Pancreas (tissue), 10 donors: ENCODE measurements at regions not wholly inside any gene's neighbourhood (a gene's known extent, or its start where the extent isn't known, plus 50 kb on each side); places are given as distances from the start of the nearest gene placed in this dataset.

Experiments used
- ATAC-seq, 4 donors: fragments of 200-7000 bp; cut with Tn5 transposase; one replicate each; pipeline versions ENCODE4 v1.8.0 to v1.9.1; 2020; ENCODE audit warnings: mild to moderate bottlenecking in 4 of 4, moderate library complexity in 4 of 4
- DNase-seq, 6 donors: peaks; one replicate each; pipeline ENCODE4 v3.0.0-alpha.2; 2020
- FAIRE-seq: peaks from 2 replicates; lab custom pipeline; 2012; peaks lifted over from hg19 to GRCh38; lab: Jason Lieb, UNC
- H3K27ac ChIP-seq, 4 donors: fragments of 200-600 bp; sonication (generic); 1 replicate in 3 of 4; 2 replicates in 1 of 4; pipeline versions ENCODE4 v1.5.0 to v1.8.0; 2020
- H3K27me3 ChIP-seq, 4 donors: fragments of 200-600 bp; one replicate each; pipeline ENCODE4 v1.8.0; 2021
- H3K36me3 ChIP-seq, 3 donors: fragments of 200-600 bp; sonication (generic) in 1 of 3; one replicate each; pipeline versions ENCODE4 v1.5.0 to v1.8.0; 2020 to 2021
- H3K4me1 ChIP-seq, 3 donors: fragments of 200-600 bp; one replicate each; pipeline ENCODE4 v1.8.0; 2021
- H3K4me3 ChIP-seq, 4 donors: fragments of 200-600 bp; sonication (generic) in 2 of 4; one replicate each; pipeline versions ENCODE4 v1.5.0 to v1.8.0; 2020 to 2021
- H3K9me3 ChIP-seq, 4 donors: fragments of 200-600 bp; one replicate each; pipeline ENCODE4 v1.8.0; 2021
- WGBS, 2 donors: extraction: QIAGEN DNeasy Blood & Tissue Kit; methylation state at CpG; one replicate each; pipeline ENCODE4 v1.1.7; 2013; 5-methylcytosine and 5-hydroxymethylcytosine counted together
- intact Hi-C, 3 donors: fragments of 100-400 bp; cut with DNase I; formaldehyde crosslinking; loops; one replicate each; pipeline versions ENCODE4 v1.11.1 to v1.14.2; 2022
- TF ChIP-seq, protein P1 (sequence below), 4 donors: fragments of 200-600 bp; sonication (generic) in 3 of 4; IDR thresholded peaks; one replicate each; pipeline versions ENCODE4 v1.5.0 to v1.8.0; 2021; ENCODE audit warnings: antibody characterized with exemption in 4 of 4
- donor health status: healthy with polysubstance abuse.
- donor health status: DM: no; HTN: no; CAD: no; lungs with moderate emphysema.
- donor health status: DM: no; HTN: no; CAD: no.
- donor health status: control.
- donor health status: control.
- donor health status: Bipolar disorder and iron deficiency.
- donor health status: DM: yes; HTN: yes; CAD: no.
- donor health status: DM: no; HTN: no; CAD: no.
- donor health status: DM: no; HTN: no; CAD: no.
- donor health status: DM: yes; HTN: yes; CAD: no.

DNA sequence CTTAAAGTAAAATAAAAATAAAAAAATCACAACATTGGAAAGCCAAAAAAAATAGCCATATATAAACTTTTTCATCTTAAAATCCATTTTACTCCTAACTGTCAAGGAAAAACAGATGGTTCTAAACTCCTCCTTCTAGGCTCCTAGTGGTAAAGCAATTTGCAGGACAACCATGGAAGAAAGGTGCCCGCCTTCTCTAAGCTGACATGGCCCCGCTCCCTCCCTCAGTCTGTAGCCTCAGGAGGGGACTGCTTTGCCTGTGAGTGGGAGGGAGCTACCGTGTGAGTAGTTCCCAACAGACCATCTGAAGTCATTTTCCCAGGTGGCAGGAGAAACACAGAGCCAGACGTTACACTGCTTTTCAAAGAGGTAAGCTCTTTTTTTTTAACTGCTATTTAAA lies 336.2 kb upstream of the FAT1 start:
- no peaks in the 10 kb centered on the region for H3K36me3 ChIP-seq
- WGBS, 2 donors, result 43 to 54% methylated on average over 4 of the region's 4 CpGs
- H3K27ac ChIP-seq, result no peak overlapping the region
- intact Hi-C loops, result no loop called here
- FAIRE-seq, result no peak
- no peaks in the 10 kb centered on the region for H3K9me3 ChIP-seq
- DNase-seq, result no peak
- H3K27me3 ChIP-seq, result no peaks in the 10 kb centered on the region
- TF ChIP-seq, protein P1, sequence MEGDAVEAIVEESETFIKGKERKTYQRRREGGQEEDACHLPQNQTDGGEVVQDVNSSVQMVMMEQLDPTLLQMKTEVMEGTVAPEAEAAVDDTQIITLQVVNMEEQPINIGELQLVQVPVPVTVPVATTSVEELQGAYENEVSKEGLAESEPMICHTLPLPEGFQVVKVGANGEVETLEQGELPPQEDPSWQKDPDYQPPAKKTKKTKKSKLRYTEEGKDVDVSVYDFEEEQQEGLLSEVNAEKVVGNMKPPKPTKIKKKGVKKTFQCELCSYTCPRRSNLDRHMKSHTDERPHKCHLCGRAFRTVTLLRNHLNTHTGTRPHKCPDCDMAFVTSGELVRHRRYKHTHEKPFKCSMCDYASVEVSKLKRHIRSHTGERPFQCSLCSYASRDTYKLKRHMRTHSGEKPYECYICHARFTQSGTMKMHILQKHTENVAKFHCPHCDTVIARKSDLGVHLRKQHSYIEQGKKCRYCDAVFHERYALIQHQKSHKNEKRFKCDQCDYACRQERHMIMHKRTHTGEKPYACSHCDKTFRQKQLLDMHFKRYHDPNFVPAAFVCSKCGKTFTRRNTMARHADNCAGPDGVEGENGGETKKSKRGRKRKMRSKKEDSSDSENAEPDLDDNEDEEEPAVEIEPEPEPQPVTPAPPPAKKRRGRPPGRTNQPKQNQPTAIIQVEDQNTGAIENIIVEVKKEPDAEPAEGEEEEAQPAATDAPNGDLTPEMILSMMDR (IDR thresholded peaks at IDR 0.05), result no peak
- ATAC-seq, result no peak
- H3K4me3 ChIP-seq, result no peak overlapping the region
- H3K4me1 ChIP-seq, result no peaks in the 10 kb centered on the region

GRCh38 chr4:187060551-187060950 lies 336.9 kb upstream of the FAT1 start:
- H3K36me3 ChIP-seq, result no peaks in the 10 kb centered on the region
- DNase-seq (no peak), ATAC-seq (no peak), FAIRE-seq (no peak)
- H3K9me3 ChIP-seq, result no peaks in the 10 kb centered on the region
- intact Hi-C loops, result no loop called here
- no peak overlapping the region for H3K4me3 ChIP-seq
- H3K27ac ChIP-seq, result no peak overlapping the region
- H3K27me3 ChIP-seq, result no peaks in the 10 kb centered on the region
- 81 to 86% methylated on average over 14 of the region's 14 CpGs for WGBS, 2 donors
- TF ChIP-seq, protein P1 (IDR thresholded peaks at IDR 0.05), result no peak
- no peaks in the 10 kb centered on the region for H3K4me1 ChIP-seq

DNA sequence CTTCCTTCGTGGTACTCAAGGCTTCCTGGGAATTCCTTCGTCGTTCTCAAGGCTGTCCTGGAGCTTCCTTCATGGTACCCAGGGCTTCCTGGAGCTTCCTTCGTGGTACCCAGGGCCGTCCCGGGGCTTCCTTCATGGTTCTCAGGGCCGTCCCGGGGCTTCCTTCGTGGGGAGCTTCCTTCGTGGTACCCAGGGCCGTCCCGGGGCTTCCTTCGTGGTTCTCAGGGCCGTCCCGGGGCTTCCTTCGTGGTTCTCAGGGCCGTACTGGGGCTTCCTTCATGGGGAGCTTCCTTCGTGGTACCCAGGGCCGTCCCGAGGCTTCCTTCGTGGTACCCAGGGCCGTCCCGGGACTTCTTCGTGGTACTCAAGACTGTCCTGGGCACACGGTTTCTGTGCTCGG lies 339.6 kb upstream of the FAT1 start:
- ATAC-seq (no peak), DNase-seq (no peak), FAIRE-seq (no peak)
- 78 to 92% methylated on average over 26 of the region's 26 CpGs for WGBS, 2 donors
- intact Hi-C loops, result no loop called here
- Histone ChIP-seq H3K4me1 (no peaks in the 10 kb centered on the region), H3K9me3 (no peaks in the 10 kb centered on the region), H3K4me3 (no peak overlapping the region), H3K36me3 (no peaks in the 10 kb centered on the region), H3K27me3 (no peaks in the 10 kb centered on the region), H3K27ac (no peak overlapping the region)
- TF ChIP-seq, protein P1 (IDR thresholded peaks at IDR 0.05), result no peak

GRCh38 chr4:187064033-187064432 lies 340.4 kb upstream of the FAT1 start:
- peak in 2 of 4 donors; percentile 35 to 67 for ATAC-seq
- no peaks in the 10 kb centered on the region for H3K4me1 ChIP-seq
- H3K27me3 ChIP-seq, result no peaks in the 10 kb centered on the region
- DNase-seq, result peak in 1 of 6 donors; percentile 19
- FAIRE-seq, result no peak
- no peak overlapping the region for H3K4me3 ChIP-seq
- no peaks in the 10 kb centered on the region for H3K9me3 ChIP-seq
- TF ChIP-seq, protein P1 (IDR thresholded peaks at IDR 0.05), result no peak
- H3K36me3 ChIP-seq, result no peaks in the 10 kb centered on the region
- H3K27ac ChIP-seq, result no peak overlapping the region
- WGBS, 2 donors, result 90 to 91% methylated on average over 30 of the region's 30 CpGs
- intact Hi-C loops, result no loop called here

DNA sequence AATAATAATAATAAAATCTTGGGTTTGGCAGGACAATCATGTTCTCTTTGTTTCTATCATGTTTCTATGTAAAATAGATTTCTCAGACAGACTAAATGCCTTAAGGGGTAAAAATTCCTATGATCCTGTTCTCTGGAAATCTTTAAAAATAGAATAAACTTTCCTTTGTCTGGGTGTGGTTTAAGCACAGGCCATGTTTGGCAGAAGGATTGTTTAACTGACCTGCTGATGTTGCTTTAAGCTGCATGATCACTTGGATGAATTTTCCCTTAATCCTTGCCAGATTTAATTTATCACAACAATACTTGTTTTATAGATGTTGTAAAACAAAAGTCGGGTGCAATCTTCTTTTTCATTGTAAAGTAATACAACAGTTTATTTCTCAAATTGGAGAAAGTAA lies 341.7 kb upstream of the FAT1 start:
- H3K36me3 ChIP-seq, result no peaks in the 10 kb centered on the region
- ATAC-seq (no peak), DNase-seq (no peak), FAIRE-seq (no peak)
- 47 to 56% methylated on average over 1 of the region's 1 CpG for WGBS, 2 donors
- TF ChIP-seq, protein P1 (IDR thresholded peaks at IDR 0.05), result no peak
- no peak overlapping the region for H3K27ac ChIP-seq
- H3K4me3 ChIP-seq, result no peak overlapping the region
- intact Hi-C loops, result no loop called here
- H3K9me3 ChIP-seq, result no peaks in the 10 kb centered on the region
- H3K27me3 ChIP-seq, result no peaks in the 10 kb centered on the region
- no peaks in the 10 kb centered on the region for H3K4me1 ChIP-seq
